Mesothelial cell of epicardium (in vitro differentiated cells): ENCODE measurements at regions not wholly inside any gene's neighbourhood (a gene's known extent, or its start where the extent isn't known, plus 50 kb on each side); places are given as distances from the start of the nearest gene placed in this dataset.

Experiments
- DNase-seq, 2 experiments: peaks; one replicate each; pipeline ENCODE4 v3.0.0; 2021; ENCODE audit warnings: low spot score in 2 of 2; ENCODE audit not compliant: unreplicated experiment in 2 of 2
- H3K27ac Mint-ChIP-seq: 2 replicates; pipeline ENCODE4 v1.8.0; 2021; ENCODE audit warnings: mixed read lengths
- H3K27me3 Mint-ChIP-seq: 2 replicates; pipeline ENCODE4 v1.8.0; 2021; ENCODE audit warnings: low read depth, mixed read lengths
- H3K36me3 Mint-ChIP-seq: 2 replicates; pipeline ENCODE4 v1.8.0; 2021; ENCODE audit warnings: mixed read lengths
- H3K4me1 Mint-ChIP-seq: 2 replicates; pipeline ENCODE4 v1.8.0; 2021; ENCODE audit warnings: mixed read lengths
- H3K4me3 Mint-ChIP-seq: 2 replicates; pipeline ENCODE4 v1.8.0; 2021; ENCODE audit warnings: mild to moderate bottlenecking, moderate library complexity, mixed read lengths
- H3K9me3 Mint-ChIP-seq: 2 replicates; pipeline ENCODE4 v1.8.0; 2021; ENCODE audit warnings: mixed read lengths
- CTCF ChIP-seq: fragments of 200-600 bp; sonication (generic); IDR thresholded peaks from one replicate; pipeline ENCODE4 v1.5.0; 2021; ENCODE audit warnings: antibody characterized with exemption; ENCODE audit not compliant: unreplicated experiment

GRCh38 chr2:203605302-203605701, 70.2 kb upstream of the RAPH1 start:
- H3K9me3 Mint-ChIP-seq = no peaks in the 10 kb centered on the region
- H3K36me3 Mint-ChIP-seq = no peaks in the 10 kb centered on the region
- no peaks in the 10 kb centered on the region for H3K27me3 Mint-ChIP-seq
- H3K27ac Mint-ChIP-seq = no peak overlapping the region
- DNase-seq = no peak
- H3K4me3 Mint-ChIP-seq = no peak overlapping the region
- peaks cover 15% of the 10 kb centered on the region for H3K4me1 Mint-ChIP-seq
- no peak for TF ChIP-seq CTCF

GRCh38 chr2:203606051-203606450, 71.0 kb upstream of the RAPH1 start:
- TF ChIP-seq CTCF = no peak
- H3K27me3 Mint-ChIP-seq = no peaks in the 10 kb centered on the region
- no peaks in the 10 kb centered on the region for H3K36me3 Mint-ChIP-seq
- no peak for DNase-seq
- no peak overlapping the region for H3K27ac Mint-ChIP-seq
- no peaks in the 10 kb centered on the region for H3K9me3 Mint-ChIP-seq
- peaks cover 15% of the 10 kb centered on the region for H3K4me1 Mint-ChIP-seq
- no peak overlapping the region for H3K4me3 Mint-ChIP-seq

- H3K9me3 Mint-ChIP-seq = no peaks in the 10 kb centered on the region
- DNase-seq = no peak
- no peaks in the 10 kb centered on the region for H3K27me3 Mint-ChIP-seq
- peaks cover 4% of the 10 kb centered on the region for H3K4me1 Mint-ChIP-seq
- H3K4me3 Mint-ChIP-seq = no peak overlapping the region
- H3K36me3 Mint-ChIP-seq = no peaks in the 10 kb centered on the region
- no peak for TF ChIP-seq CTCF
- H3K27ac Mint-ChIP-seq = no peak overlapping the region
Observed at GRCh38 chr2:203610558-203610957, 75.5 kb upstream of the RAPH1 start.

DNA sequence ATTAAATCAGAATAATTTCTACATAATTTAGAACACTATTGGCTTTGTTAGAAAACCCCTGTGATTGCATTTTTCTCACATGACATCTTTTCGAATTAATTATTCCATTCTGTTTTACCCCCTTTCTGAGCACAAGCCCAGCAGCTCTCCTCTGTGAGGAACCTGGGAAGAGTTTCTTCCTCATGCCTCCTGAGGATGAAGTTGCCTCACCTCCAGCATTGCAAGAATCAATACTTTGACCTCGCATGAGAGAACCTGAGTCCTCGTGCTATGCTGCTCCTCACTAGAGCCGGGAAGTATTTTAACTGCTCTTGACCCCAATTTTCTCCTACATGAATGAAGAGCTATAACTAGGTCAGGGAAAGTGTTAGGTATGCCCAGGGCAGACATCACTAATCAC, 77.1 kb upstream of the RAPH1 start:
- DNase-seq = no peak
- no peak overlapping the region for H3K4me3 Mint-ChIP-seq
- H3K9me3 Mint-ChIP-seq = no peaks in the 10 kb centered on the region
- no peak overlapping the region for H3K27ac Mint-ChIP-seq
- H3K36me3 Mint-ChIP-seq = no peaks in the 10 kb centered on the region
- H3K27me3 Mint-ChIP-seq = no peaks in the 10 kb centered on the region
- TF ChIP-seq CTCF = no peak
- peaks cover 4% of the 10 kb centered on the region for H3K4me1 Mint-ChIP-seq

DNA sequence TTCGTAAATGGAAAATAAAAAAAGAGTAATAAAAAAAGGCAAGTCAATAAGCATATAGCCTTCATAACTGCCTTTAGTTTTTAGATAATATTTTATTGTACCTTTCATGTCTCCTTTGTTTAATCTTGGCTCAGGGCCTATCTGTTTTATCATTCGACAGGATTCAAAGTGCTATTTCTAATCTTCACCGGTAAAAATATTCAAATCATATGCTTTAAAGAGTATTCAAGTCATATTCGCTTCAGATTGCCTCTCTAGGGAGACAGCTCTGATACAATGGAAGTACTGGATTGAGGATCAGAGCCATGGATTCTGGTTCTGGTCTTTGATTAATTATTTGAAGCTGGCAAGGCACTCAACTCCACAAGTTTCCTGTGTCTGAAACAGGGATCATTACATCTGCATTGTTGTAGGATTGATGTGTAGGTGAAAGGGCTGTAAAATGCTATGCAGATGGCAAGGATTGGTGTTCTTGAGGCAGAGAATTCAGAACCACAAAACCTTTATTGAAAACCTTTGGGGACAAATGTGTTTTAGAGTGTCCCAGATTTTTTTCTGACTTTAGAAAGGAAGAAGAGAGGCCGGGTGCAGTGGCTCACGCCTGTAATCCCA, 84.3 kb upstream of the RAPH1 start:
- TF ChIP-seq CTCF = no peak
- Mint-ChIP-seq H3K4me3 (no peak overlapping the region), H3K27ac (no peak overlapping the region), H3K27me3 (no peaks in the 10 kb centered on the region), H3K9me3 (peaks cover 23% of the 10 kb centered on the region), H3K36me3 (peaks cover 2% of the 10 kb centered on the region), H3K4me1 (peaks cover 7% of the 10 kb centered on the region)
- DNase-seq = no peak

- Mint-ChIP-seq H3K36me3 (peaks cover 2% of the 10 kb centered on the region), H3K4me3 (no peak overlapping the region), H3K4me1 (peaks cover 13% of the 10 kb centered on the region), H3K9me3 (peaks cover 23% of the 10 kb centered on the region), H3K27me3 (no peaks in the 10 kb centered on the region), H3K27ac (no peak overlapping the region)
- no peak for TF ChIP-seq CTCF
- DNase-seq = no peak
Observed at GRCh38 chr2:203621981-203622515, 84.4 kb upstream of the CD28 start.
